GM23338 (cell line): ENCODE measurements at regions not wholly inside any gene's neighbourhood (a gene's known extent, or its start where the extent isn't known, plus 50 kb on each side); places are given as distances from the start of the nearest gene placed in this dataset.

ENCODE experiments used
- ATAC-seq: fragments of 200-7000 bp; cut with Tn5 transposase; 3 replicates; pipeline ENCODE4 v1.9.1; 2020
- DNase-seq: peaks from one replicate; pipeline ENCODE4 v3.0.0-alpha.2; 2015; ENCODE audit warnings: low spot score
- H2AFZ ChIP-seq: fragments of 200-600 bp; sonication (generic); 2 replicates; pipeline ENCODE4 v1.8.0; 2016; ENCODE audit warnings: antibody characterized with exemption, mild to moderate bottlenecking, moderate library complexity
- H3F3A ChIP-seq: fragments of 200-600 bp; sonication (generic); replicated peaks from 2 replicates; pipeline ENCODE4 v1.8.0; 2017; ENCODE audit warnings: antibody characterized with exemption, mixed run types, low read depth
- H3K27ac ChIP-seq: fragments of 200-600 bp; sonication (generic); 2 replicates; pipeline ENCODE4 v1.6.1; 2016; ENCODE audit warnings: low read depth
- H3K27me3 ChIP-seq: fragments of 200-600 bp; sonication (generic); 2 replicates; pipeline ENCODE4 v1.8.0; 2016; ENCODE audit warnings: mild to moderate bottlenecking, mixed run types, moderate library complexity; ENCODE audit not compliant: insufficient read depth
- H3K36me3 ChIP-seq: fragments of 200-600 bp; sonication (generic); 2 replicates; pipeline ENCODE4 v1.8.0; 2016; ENCODE audit warnings: mild to moderate bottlenecking; ENCODE audit not compliant: insufficient read depth
- H3K4me1 ChIP-seq: fragments of 200-600 bp; sonication (generic); 2 replicates; pipeline ENCODE4 v1.8.0; 2016; ENCODE audit warnings: mild to moderate bottlenecking, moderate library complexity; ENCODE audit not compliant: insufficient read depth
- H3K4me2 ChIP-seq: fragments of 200-600 bp; sonication (generic); 2 replicates; pipeline ENCODE4 v1.7.1; 2017; ENCODE audit warnings: mixed run types
- H3K4me3 ChIP-seq: fragments of 200-600 bp; sonication (generic); 2 replicates; pipeline ENCODE4 v1.6.1; 2016; ENCODE audit warnings: mixed run types
- H3K79me2 ChIP-seq: fragments of 200-600 bp; sonication (generic); replicated peaks from 2 replicates; pipeline ENCODE4 v1.8.0; 2017; ENCODE audit warnings: mild to moderate bottlenecking; ENCODE audit not compliant: insufficient read depth
- H3K9me2 ChIP-seq: fragments of 200-600 bp; sonication (generic); 2 replicates; pipeline ENCODE4 v1.8.0; 2017; ENCODE audit not compliant: insufficient read depth
- H4K20me1 ChIP-seq: fragments of 200-600 bp; sonication (generic); replicated peaks from 2 replicates; pipeline ENCODE4 v1.8.0; 2017; ENCODE audit warnings: mild to moderate bottlenecking; ENCODE audit not compliant: insufficient read depth
- H3K27ac Mint-ChIP-seq: 2 replicates; pipeline ENCODE4 v1.8.0; 2020; ENCODE audit warnings: inconsistent platforms, mild to moderate bottlenecking, moderate library complexity, mixed read lengths
- H3K27me3 Mint-ChIP-seq: 3 replicates; pipeline ENCODE4 v1.8.0; 2022; ENCODE audit warnings: low read depth, mild to moderate bottlenecking, moderate library complexity, mixed read lengths, inconsistent platforms; ENCODE audit not compliant: insufficient read depth, poor library complexity
- H3K36me3 Mint-ChIP-seq: 3 replicates; pipeline ENCODE4 v1.8.0; 2021; ENCODE audit warnings: low read depth, mild to moderate bottlenecking, inconsistent platforms, moderate library complexity, mixed read lengths
- H3K4me1 Mint-ChIP-seq: 3 replicates; pipeline ENCODE4 v1.8.0; 2020; ENCODE audit warnings: mild to moderate bottlenecking, inconsistent platforms, mixed read lengths
- H3K4me3 Mint-ChIP-seq: 3 replicates; pipeline ENCODE4 v1.8.0; 2021; ENCODE audit warnings: moderate library complexity, mild to moderate bottlenecking, inconsistent platforms, mixed read lengths
- H3K9me3 Mint-ChIP-seq: 3 replicates; pipeline ENCODE4 v1.8.0; 2020; ENCODE audit warnings: moderate library complexity, mild to moderate bottlenecking, inconsistent platforms, mixed read lengths
- CREB1 ChIP-seq: fragments of 250-450 bp; sonication (Bioruptor Pico); IDR thresholded peaks from 2 replicates; pipeline ENCODE4 v1.5.0; 2020; ENCODE audit warnings: low read depth, mild to moderate bottlenecking, moderate library complexity
- EZH2 ChIP-seq: fragments of 200-600 bp; sonication (generic); IDR thresholded peaks from one replicate; pipeline ENCODE4 v1.8.0; 2017; ENCODE audit warnings: antibody characterized with exemption, mild to moderate bottlenecking, low read depth; ENCODE audit not compliant: unreplicated experiment
- EZH2phosphoT487 ChIP-seq: fragments of 200-600 bp; sonication (generic); IDR thresholded peaks from one replicate; pipeline ENCODE4 v1.8.1; 2018; ENCODE audit warnings: antibody characterized with exemption; ENCODE audit not compliant: unreplicated experiment
- JUNB ChIP-seq: IDR thresholded peaks from one replicate; pipeline ENCODE4 v1.6.1; 2016; ENCODE audit warnings: antibody characterized with exemption; ENCODE audit not compliant: unreplicated experiment
- NANOG ChIP-seq: IDR thresholded peaks from 2 replicates; pipeline ENCODE4 v1.6.1; 2016; ENCODE audit warnings: antibody characterized with exemption, borderline replicate concordance
- POLR2AphosphoS5 ChIP-seq: IDR thresholded peaks from 2 replicates; pipeline ENCODE4 v1.6.1; 2016; ENCODE audit warnings: antibody characterized with exemption, low read depth
- STAT1 ChIP-seq: IDR thresholded peaks from one replicate; pipeline ENCODE4 v1.6.1; 2016; ENCODE audit warnings: antibody characterized with exemption; ENCODE audit not compliant: unreplicated experiment
- ZNF114 ChIP-seq: fragments of 250-450 bp; sonication (Bioruptor Pico); IDR thresholded peaks from 2 replicates; pipeline ENCODE4 v1.5.0; 2020; ENCODE audit warnings: mild to moderate bottlenecking, moderate library complexity
- ZNF331 ChIP-seq: fragments of 250-450 bp; sonication (Bioruptor Pico); IDR thresholded peaks from 2 replicates; pipeline ENCODE4 v1.5.0; 2020; ENCODE audit warnings: low read depth, mild to moderate bottlenecking, moderate library complexity
- TF ChIP-seq, protein P1 (sequence below): IDR thresholded peaks from one replicate; pipeline ENCODE4 v1.6.1; 2018; ENCODE audit warnings: antibody characterized with exemption; ENCODE audit not compliant: unreplicated experiment
- TF ChIP-seq, protein P2 (sequence below), 2 experiments: fragments of 200-600 bp in 1 of 2; sonication (generic) in 1 of 2; conservative IDR thresholded peaks; 2 replicates each; pipeline versions ENCODE4 v1.5.1 to v1.6.1; 2016 to 2017; ENCODE audit warnings: antibody characterized with exemption in 2 of 2, low read depth in 2 of 2, mild to moderate bottlenecking in 2 of 2, moderate library complexity in 1 of 2
- TF ChIP-seq, protein P3 (sequence below): fragments of 250-450 bp; sonication (Bioruptor Pico); IDR thresholded peaks from 2 replicates; pipeline ENCODE4 v1.5.0; 2020; ENCODE audit warnings: mild to moderate bottlenecking, moderate library complexity

DNA sequence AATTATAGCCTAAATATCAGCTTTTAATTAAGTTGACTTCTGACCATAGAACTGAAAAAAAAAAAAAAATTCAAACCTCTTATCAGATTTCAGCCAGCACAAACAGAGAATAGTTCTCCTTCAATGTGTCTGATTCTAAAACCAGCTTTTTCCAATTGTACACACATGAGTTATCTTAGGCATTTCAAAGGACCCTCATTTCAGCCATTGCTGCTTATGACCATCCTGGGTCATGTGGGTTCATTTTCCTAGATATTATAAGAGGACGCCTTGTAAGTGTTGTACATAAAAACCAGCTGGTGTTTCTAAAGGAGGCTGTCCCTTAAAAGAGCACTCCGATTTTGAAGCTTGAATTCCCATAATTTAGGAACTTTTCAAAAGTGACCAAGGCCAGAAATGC, 62.3 kb upstream of the DYNC1I2 start:
- H3K27ac Mint-ChIP-seq = no peak overlapping the region
- H3K4me1 Mint-ChIP-seq = no peaks in the 10 kb centered on the region
- H3K9me3 Mint-ChIP-seq = peaks cover 49% of the 10 kb centered on the region
- Histone ChIP-seq H3K9me2 (no peaks in the 10 kb centered on the region; the same call in 1 of the 2 replicates), H3K4me2 (no peak overlapping the region), H3K27me3 (no peaks in the 10 kb centered on the region), H3K27ac (no peak overlapping the region), H3K4me1 (no peaks in the 10 kb centered on the region), H3K4me3 (no peak overlapping the region), H4K20me1 (no peaks in the 10 kb centered on the region), H3K79me2 (no peaks in the 10 kb centered on the region), H3F3A (no peaks in the 10 kb centered on the region), H2AFZ (no peak overlapping the region), H3K36me3 (0 out of 2 replicates have a peak, but pooled peaks cover 2% of the 10 kb centered on the region)
- H3K4me3 Mint-ChIP-seq = no peak overlapping the region
- no peaks in the 10 kb centered on the region for H3K27me3 Mint-ChIP-seq
- peaks cover 28% of the 10 kb centered on the region for H3K36me3 Mint-ChIP-seq
- no peak for DNase-seq
- TF ChIP-seq NANOG (no peak), ZNF331 (CRISPR knock-in tag) (no peak), STAT1 (no peak), CREB1 (CRISPR knock-in tag) (no peak), POLR2AphosphoS5 (no peak), JUNB (no peak), EZH2phosphoT487 (no peak), ZNF114 (no peak), EZH2 (no peak)
- TF ChIP-seq, protein P1, sequence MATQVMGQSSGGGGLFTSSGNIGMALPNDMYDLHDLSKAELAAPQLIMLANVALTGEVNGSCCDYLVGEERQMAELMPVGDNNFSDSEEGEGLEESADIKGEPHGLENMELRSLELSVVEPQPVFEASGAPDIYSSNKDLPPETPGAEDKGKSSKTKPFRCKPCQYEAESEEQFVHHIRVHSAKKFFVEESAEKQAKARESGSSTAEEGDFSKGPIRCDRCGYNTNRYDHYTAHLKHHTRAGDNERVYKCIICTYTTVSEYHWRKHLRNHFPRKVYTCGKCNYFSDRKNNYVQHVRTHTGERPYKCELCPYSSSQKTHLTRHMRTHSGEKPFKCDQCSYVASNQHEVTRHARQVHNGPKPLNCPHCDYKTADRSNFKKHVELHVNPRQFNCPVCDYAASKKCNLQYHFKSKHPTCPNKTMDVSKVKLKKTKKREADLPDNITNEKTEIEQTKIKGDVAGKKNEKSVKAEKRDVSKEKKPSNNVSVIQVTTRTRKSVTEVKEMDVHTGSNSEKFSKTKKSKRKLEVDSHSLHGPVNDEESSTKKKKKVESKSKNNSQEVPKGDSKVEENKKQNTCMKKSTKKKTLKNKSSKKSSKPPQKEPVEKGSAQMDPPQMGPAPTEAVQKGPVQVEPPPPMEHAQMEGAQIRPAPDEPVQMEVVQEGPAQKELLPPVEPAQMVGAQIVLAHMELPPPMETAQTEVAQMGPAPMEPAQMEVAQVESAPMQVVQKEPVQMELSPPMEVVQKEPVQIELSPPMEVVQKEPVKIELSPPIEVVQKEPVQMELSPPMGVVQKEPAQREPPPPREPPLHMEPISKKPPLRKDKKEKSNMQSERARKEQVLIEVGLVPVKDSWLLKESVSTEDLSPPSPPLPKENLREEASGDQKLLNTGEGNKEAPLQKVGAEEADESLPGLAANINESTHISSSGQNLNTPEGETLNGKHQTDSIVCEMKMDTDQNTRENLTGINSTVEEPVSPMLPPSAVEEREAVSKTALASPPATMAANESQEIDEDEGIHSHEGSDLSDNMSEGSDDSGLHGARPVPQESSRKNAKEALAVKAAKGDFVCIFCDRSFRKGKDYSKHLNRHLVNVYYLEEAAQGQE = no peak
- TF ChIP-seq, protein P2, sequence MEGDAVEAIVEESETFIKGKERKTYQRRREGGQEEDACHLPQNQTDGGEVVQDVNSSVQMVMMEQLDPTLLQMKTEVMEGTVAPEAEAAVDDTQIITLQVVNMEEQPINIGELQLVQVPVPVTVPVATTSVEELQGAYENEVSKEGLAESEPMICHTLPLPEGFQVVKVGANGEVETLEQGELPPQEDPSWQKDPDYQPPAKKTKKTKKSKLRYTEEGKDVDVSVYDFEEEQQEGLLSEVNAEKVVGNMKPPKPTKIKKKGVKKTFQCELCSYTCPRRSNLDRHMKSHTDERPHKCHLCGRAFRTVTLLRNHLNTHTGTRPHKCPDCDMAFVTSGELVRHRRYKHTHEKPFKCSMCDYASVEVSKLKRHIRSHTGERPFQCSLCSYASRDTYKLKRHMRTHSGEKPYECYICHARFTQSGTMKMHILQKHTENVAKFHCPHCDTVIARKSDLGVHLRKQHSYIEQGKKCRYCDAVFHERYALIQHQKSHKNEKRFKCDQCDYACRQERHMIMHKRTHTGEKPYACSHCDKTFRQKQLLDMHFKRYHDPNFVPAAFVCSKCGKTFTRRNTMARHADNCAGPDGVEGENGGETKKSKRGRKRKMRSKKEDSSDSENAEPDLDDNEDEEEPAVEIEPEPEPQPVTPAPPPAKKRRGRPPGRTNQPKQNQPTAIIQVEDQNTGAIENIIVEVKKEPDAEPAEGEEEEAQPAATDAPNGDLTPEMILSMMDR (conservative IDR thresholded peaks at IDR 0.05; ENCODE audit: low read depth in 2 of 2) = no peak
- TF ChIP-seq, protein P3, sequence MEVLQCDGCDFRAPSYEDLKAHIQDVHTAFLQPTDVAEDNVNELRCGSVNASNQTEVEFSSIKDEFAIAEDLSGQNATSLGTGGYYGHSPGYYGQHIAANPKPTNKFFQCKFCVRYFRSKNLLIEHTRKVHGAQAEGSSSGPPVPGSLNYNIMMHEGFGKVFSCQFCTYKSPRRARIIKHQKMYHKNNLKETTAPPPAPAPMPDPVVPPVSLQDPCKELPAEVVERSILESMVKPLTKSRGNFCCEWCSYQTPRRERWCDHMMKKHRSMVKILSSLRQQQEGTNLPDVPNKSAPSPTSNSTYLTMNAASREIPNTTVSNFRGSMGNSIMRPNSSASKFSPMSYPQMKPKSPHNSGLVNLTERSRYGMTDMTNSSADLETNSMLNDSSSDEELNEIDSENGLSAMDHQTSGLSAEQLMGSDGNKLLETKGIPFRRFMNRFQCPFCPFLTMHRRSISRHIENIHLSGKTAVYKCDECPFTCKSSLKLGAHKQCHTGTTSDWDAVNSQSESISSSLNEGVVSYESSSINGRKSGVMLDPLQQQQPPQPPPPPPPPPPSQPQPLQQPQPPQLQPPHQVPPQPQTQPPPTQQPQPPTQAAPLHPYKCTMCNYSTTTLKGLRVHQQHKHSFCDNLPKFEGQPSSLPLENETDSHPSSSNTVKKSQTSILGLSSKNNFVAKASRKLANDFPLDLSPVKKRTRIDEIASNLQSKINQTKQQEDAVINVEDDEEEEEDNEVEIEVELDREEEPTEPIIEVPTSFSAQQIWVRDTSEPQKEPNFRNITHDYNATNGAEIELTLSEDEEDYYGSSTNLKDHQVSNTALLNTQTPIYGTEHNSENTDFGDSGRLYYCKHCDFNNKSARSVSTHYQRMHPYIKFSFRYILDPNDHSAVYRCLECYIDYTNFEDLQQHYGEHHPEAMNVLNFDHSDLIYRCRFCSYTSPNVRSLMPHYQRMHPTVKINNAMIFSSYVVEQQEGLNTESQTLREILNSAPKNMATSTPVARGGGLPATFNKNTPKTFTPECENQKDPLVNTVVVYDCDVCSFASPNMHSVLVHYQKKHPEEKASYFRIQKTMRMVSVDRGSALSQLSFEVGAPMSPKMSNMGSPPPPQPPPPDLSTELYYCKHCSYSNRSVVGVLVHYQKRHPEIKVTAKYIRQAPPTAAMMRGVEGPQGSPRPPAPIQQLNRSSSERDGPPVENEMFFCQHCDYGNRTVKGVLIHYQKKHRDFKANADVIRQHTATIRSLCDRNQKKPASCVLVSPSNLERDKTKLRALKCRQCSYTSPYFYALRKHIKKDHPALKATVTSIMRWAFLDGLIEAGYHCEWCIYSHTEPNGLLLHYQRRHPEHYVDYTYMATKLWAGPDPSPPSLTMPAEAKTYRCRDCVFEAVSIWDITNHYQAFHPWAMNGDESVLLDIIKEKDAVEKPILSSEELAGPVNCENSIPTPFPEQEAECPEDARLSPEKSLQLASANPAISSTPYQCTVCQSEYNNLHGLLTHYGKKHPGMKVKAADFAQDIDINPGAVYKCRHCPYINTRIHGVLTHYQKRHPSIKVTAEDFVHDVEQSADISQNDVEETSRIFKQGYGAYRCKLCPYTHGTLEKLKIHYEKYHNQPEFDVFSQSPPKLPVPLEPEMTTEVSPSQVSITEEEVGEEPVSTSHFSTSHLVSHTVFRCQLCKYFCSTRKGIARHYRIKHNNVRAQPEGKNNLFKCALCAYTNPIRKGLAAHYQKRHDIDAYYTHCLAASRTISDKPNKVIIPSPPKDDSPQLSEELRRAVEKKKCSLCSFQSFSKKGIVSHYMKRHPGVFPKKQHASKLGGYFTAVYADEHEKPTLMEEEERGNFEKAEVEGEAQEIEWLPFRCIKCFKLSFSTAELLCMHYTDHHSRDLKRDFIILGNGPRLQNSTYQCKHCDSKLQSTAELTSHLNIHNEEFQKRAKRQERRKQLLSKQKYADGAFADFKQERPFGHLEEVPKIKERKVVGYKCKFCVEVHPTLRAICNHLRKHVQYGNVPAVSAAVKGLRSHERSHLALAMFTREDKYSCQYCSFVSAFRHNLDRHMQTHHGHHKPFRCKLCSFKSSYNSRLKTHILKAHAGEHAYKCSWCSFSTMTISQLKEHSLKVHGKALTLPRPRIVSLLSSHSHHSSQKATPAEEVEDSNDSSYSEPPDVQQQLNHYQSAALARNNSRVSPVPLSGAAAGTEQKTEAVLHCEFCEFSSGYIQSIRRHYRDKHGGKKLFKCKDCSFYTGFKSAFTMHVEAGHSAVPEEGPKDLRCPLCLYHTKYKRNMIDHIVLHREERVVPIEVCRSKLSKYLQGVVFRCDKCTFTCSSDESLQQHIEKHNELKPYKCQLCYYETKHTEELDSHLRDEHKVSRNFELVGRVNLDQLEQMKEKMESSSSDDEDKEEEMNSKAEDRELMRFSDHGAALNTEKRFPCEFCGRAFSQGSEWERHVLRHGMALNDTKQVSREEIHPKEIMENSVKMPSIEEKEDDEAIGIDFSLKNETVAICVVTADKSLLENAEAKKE (CRISPR knock-in tag) = no peak
- no peak for ATAC-seq
